ENCODE measurements at regions not wholly inside any gene's neighbourhood (a gene's known extent, or its start where the extent isn't known, plus 50 kb on each side); places are given as distances from the start of the nearest gene placed in this dataset.
"Not testable (repeated sequence)": the region's sequence is repeated elsewhere in the genome, so short reads cannot be mapped to it uniquely, and the experiment has no call there.

DNA sequence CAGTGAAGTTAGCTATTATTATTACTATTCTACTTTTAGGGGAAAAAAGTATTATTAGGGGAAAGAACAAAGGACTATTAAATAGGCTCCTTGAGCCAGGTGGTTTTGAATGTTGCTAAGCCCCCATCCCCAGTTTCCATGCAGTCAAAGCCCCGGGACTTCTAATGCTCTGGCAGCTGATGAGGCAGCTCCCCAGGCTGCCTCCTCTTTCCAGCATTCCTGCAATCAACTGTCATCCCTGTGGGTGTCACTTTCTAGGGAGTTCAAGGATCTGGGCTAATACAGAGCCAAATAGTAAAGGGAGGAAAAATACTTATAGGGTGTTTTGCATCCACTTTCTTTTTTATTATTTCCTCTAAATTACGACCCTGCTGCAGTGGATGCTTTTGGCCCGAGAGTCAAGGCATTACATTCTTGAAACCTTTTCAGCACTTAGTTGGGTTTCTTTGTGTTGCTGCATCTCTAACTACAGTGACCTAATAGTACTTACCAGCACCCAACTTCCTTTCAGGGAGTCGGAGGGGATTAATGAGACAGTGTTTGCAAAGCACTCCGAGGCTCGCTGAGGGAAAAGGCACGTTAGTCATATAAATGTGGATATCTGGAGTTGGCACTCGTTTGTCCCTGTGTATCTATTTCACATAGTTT, 303.9 kb upstream of the MAP3K7 start:
- Histone ChIP-seq H3K4me3 (ENCODE audit: low read length) (no peak overlapping the region), H3K27me3 (ENCODE audit: control insufficient read depth, insufficient read depth) (no peaks in the 10 kb centered on the region), H3K27ac (ENCODE audit: low read length) (no peak overlapping the region), H3K9me3 (ENCODE audit: control insufficient read depth, low read length) (no peaks in the 10 kb centered on the region), H3K4me1 (ENCODE audit: control insufficient read depth, insufficient read depth, low read length) (no peaks in the 10 kb centered on the region)
- intact Hi-C loops (cut with DNase I), result no loop called here
- no peak for ATAC-seq
- DNase-seq, result no peak
- WGBS, result 37% methylated on average over 8 of the region's 8 CpGs

DNA sequence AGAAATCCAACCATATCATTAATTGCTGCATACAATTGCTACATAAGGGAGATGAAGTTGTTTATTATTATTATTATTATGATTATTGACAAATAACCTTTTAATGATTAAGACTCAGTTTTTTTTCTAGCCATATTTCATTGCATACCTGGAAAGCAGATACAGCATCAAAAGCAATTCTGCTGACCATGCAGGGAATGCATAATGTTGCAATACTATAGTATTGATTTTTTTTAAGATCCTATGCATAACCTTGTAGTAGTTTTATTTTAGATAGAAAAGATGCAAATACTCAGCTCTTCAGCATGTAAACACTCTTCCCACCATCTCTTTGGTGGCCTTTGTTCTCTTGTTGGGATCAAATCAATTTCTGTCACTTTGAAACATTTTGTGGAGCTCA, 300.9 kb upstream of the MAP3K7 start:
- DNase-seq, result no peak
- Histone ChIP-seq H3K27me3 (ENCODE audit: control insufficient read depth, insufficient read depth) (no peaks in the 10 kb centered on the region), H3K4me1 (ENCODE audit: control insufficient read depth, insufficient read depth, low read length) (no peaks in the 10 kb centered on the region), H3K4me3 (ENCODE audit: low read length) (no peak overlapping the region), H3K27ac (ENCODE audit: low read length) (no peak overlapping the region), H3K9me3 (ENCODE audit: control insufficient read depth, low read length) (no peaks in the 10 kb centered on the region)
- no peak for ATAC-seq
- intact Hi-C loops (cut with DNase I), result no loop called here

DNA sequence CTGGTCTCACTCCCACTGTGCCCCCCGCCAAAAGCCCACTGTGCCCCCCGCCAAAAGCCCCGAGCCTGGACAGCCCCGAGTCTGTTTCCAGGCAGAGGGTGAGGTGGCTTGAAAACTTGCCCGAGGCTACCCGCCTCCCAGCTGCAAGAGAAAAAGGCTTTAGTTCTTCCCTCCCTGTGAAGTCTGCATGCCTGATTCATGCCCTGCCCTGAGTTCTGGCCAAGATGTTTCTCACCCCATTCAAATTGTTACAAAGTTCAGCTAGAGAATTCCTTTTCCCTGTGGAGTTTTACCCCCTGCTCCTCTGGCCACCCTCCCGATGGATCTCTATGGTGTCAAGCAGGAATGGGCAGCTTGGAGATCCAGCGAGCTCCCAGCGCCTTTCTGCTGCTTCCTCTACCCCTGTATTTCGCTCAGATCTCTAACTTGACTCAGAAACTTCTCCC, 298.8 kb upstream of the MAP3K7 start:
- 90% methylated on average over 10 of the region's 10 CpGs for WGBS
- no peak for ATAC-seq
- Histone ChIP-seq H3K9me3 (ENCODE audit: control insufficient read depth, low read length) (no peaks in the 10 kb centered on the region), H3K4me1 (ENCODE audit: control insufficient read depth, insufficient read depth, low read length) (no peaks in the 10 kb centered on the region), H3K27me3 (ENCODE audit: control insufficient read depth, insufficient read depth) (no peaks in the 10 kb centered on the region), H3K4me3 (ENCODE audit: low read length) (no peak overlapping the region), H3K27ac (ENCODE audit: low read length) (no peak overlapping the region)
- no peak for DNase-seq
- intact Hi-C loops (cut with DNase I), result no loop called here

DNA sequence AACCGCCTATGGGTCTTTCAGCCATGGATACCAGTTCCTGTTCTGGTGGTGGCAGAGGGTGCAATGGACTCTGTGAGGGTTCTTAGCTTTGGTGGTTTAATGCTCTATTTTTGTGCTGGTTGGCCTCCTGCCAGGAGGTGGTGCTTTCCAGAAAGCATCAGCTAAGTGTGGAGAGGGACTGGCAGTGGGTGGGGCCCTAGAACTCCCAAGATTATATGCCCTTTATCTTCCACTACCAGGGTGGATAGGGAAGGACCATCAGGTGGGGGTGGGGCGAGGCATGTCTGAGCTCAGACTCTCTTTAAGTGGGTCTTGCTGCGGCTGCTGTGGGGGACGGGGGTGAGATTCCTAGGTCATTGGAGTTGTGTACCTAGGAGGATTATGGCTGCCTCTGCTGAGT, 298.3 kb upstream of the MAP3K7 start:
- WGBS, result 80% methylated on average over 4 of the region's 4 CpGs
- intact Hi-C loops (cut with DNase I); H3K27me3 ChIP-seq (ENCODE audit: control insufficient read depth, insufficient read depth); H3K4me3 ChIP-seq (ENCODE audit: low read length); H3K4me1 ChIP-seq (ENCODE audit: control insufficient read depth, insufficient read depth, low read length); H3K27ac ChIP-seq (ENCODE audit: low read length); ATAC-seq; H3K9me3 ChIP-seq (ENCODE audit: control insufficient read depth, low read length): not testable (repeated sequence)
- peak in 1 of 3 donors; percentile 22 for DNase-seq

DNA sequence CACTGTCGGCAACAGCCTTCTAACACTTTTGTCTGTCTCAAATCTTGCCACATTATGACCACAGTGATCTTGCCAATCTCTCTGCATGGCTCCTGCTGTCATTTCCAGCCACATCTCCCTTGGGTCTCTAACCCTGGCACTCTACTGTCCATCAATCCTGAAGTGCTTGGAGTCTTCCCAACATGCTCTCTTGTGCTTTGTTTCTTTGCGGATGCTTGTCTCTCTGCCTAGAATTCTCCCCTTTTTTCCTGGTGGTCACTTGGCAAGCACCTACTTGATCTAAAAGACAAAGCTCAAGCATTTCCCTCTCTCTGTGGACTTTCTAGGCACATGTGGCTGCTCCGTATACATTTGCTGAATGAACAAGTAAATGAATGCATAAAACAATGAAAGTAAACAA, 290.7 kb upstream of the MAP3K7 start:
- 61% methylated on average over 3 of the region's 3 CpGs for WGBS
- Histone ChIP-seq H3K4me1 (ENCODE audit: control insufficient read depth, insufficient read depth, low read length) (no peaks in the 10 kb centered on the region), H3K9me3 (ENCODE audit: control insufficient read depth, low read length) (peaks cover 3% of the 10 kb centered on the region), H3K27me3 (ENCODE audit: control insufficient read depth, insufficient read depth) (no peaks in the 10 kb centered on the region), H3K4me3 (ENCODE audit: low read length) (no peak overlapping the region), H3K27ac (ENCODE audit: low read length) (no peak overlapping the region)
- DNase-seq, result no peak
- intact Hi-C loops (cut with DNase I), result no loop called here
- no peak for ATAC-seq

DNA sequence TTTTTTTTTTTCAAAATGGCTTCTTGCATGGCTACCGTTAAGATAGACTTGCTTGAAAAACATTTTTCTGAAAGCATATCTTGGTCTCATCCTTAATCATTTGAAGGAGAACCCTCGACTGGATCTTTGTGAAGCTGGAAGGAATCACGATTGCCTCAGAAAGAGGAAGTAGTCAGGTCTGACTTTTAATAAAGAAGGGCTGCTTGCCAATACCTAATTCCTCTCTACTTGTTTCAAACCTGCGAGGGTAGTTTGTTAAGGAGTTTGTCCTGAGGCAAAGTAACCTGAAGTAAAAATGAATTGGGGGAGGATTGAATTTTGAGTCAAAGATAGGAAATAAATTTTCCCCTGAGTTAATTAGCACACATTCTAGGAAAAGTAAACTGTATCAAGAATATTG, 288.1 kb upstream of the MAP3K7 start:
- no peaks in the 10 kb centered on the region for H3K4me1 ChIP-seq (ENCODE audit: control insufficient read depth, insufficient read depth, low read length)
- WGBS, result 62% methylated on average over 4 of the region's 4 CpGs
- H3K4me3 ChIP-seq (ENCODE audit: low read length), result no peak overlapping the region
- intact Hi-C loops (cut with DNase I), result no loop called here
- DNase-seq (no peak), ATAC-seq (no peak)
- peaks cover 3% of the 10 kb centered on the region for H3K9me3 ChIP-seq (ENCODE audit: control insufficient read depth, low read length)
- H3K27me3 ChIP-seq (ENCODE audit: control insufficient read depth, insufficient read depth), result no peaks in the 10 kb centered on the region
- no peak overlapping the region for H3K27ac ChIP-seq (ENCODE audit: low read length)

DNA sequence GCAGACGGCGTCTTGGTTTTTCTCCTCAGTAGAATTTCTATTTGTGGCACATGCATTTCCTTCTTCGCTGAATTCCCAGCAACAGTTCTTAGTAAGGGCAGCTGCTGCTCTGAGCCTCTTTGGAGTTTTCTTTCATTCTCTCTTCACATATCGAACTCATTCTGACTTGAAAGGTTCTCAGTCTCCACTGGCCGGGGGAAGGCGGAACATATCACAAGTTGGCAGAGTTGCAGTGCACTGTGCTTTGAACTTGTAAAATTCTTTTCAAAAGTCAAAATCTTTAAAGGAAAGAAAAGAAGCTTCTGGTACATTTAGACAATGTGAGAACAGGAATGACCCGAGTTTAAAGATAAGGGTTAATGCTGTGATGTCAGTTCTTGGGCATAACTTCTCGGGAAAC, 286.1 kb upstream of the MAP3K7 start:
- WGBS, result 28% methylated on average over 8 of the region's 8 CpGs
- no peak for ATAC-seq

DNA sequence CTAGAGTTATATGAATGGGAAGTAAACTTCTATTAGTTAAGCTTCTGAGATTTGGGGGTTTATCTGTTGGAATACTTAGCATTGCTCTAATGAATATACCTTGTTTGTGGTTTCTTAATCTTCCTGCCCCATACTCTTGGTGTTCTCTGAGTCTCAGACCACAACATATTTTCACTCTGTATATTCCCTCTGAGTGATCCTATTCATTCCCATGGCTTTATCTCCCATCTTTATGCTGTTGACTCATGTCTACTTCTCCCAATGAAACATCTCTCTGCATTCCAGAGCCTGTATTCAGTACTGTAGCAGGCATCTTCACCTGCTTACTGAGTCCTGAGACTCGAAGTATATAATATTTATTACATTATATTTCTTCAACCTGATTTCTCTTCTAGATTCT, 283.7 kb upstream of the MAP3K7 start:
- Histone ChIP-seq H3K27ac (ENCODE audit: low read length) (no peak overlapping the region), H3K4me1 (ENCODE audit: control insufficient read depth, insufficient read depth, low read length) (no peaks in the 10 kb centered on the region), H3K9me3 (ENCODE audit: control insufficient read depth, low read length) (no peaks in the 10 kb centered on the region), H3K27me3 (ENCODE audit: control insufficient read depth, insufficient read depth) (no peaks in the 10 kb centered on the region), H3K4me3 (ENCODE audit: low read length) (no peak overlapping the region)
- no peak for DNase-seq
- 88% methylated on average over 1 of the region's 1 CpG for WGBS
- intact Hi-C loops (cut with DNase I), result no loop called here
- ATAC-seq, result no peak

More for the DNA sequence above, 286.1 kb upstream of the MAP3K7 start:
- no peak for DNase-seq
- H3K4me3 ChIP-seq (ENCODE audit: low read length), result no peak overlapping the region
- H3K4me1 ChIP-seq (ENCODE audit: control insufficient read depth, insufficient read depth, low read length), result no peaks in the 10 kb centered on the region
- H3K27me3 ChIP-seq (ENCODE audit: control insufficient read depth, insufficient read depth), result no peaks in the 10 kb centered on the region
- no peaks in the 10 kb centered on the region for H3K9me3 ChIP-seq (ENCODE audit: control insufficient read depth, low read length)
- intact Hi-C loops (cut with DNase I), result no loop called here
- H3K27ac ChIP-seq (ENCODE audit: low read length), result no peak overlapping the region

DNA sequence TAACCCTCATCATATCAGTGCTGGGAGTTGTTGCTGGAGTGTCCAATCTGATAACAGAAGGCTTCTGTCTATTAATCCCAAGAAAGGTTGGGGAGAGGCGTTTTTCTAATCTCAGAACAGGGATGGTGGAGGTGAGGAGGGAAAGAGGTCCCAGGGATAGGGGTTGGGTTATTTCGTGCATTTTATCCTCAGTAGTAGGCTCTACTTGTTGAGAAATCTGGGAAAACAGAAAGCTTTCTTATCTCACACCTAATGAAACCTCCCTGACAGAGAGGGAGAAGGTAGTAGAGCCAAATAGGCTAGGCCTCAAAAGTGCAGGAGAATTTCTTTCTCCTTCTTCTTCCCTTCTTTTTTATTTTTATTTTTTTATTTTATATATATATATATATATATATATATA, 281.8 kb upstream of the MAP3K7 start:
- Histone ChIP-seq H3K4me3 (ENCODE audit: low read length) (no peak overlapping the region), H3K9me3 (ENCODE audit: control insufficient read depth, low read length) (no peaks in the 10 kb centered on the region), H3K27me3 (ENCODE audit: control insufficient read depth, insufficient read depth) (no peaks in the 10 kb centered on the region), H3K4me1 (ENCODE audit: control insufficient read depth, insufficient read depth, low read length) (no peaks in the 10 kb centered on the region), H3K27ac (ENCODE audit: low read length) (no peak overlapping the region)
- intact Hi-C loops (cut with DNase I), result no loop called here
- DNase-seq (no peak), ATAC-seq (no peak)
- WGBS, result 70% methylated on average over 2 of the region's 2 CpGs

DNA sequence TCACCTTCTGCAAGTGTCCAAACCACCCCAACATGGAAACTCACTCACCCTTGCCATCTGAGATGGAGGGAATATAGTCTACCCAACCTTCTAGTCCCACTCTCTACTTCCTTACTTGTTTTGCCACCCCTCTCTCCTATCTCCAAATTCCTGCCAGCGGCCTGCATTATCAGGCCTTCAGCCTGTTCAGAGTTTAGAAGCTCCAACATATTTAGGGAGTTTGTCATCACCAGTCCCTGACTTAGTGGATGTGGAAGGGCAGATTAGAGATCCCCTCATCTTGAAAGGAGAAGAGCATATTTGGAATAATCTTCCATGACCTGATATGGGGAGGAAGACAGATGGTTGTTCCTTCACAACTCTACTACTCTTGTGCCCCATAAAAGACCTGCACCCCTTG, 281.4 kb upstream of the MAP3K7 start:
- H3K27ac ChIP-seq (ENCODE audit: low read length), result no peak overlapping the region
- no peak for ATAC-seq
- DNase-seq, result no peak
- H3K4me3 ChIP-seq (ENCODE audit: low read length), result no peak overlapping the region
- H3K9me3 ChIP-seq (ENCODE audit: control insufficient read depth, low read length), result no peaks in the 10 kb centered on the region
- WGBS, result 70% methylated on average over 1 of the region's 1 CpG
- H3K27me3 ChIP-seq (ENCODE audit: control insufficient read depth, insufficient read depth), result no peaks in the 10 kb centered on the region
- intact Hi-C loops (cut with DNase I), result no loop called here
- no peaks in the 10 kb centered on the region for H3K4me1 ChIP-seq (ENCODE audit: control insufficient read depth, insufficient read depth, low read length)

DNA sequence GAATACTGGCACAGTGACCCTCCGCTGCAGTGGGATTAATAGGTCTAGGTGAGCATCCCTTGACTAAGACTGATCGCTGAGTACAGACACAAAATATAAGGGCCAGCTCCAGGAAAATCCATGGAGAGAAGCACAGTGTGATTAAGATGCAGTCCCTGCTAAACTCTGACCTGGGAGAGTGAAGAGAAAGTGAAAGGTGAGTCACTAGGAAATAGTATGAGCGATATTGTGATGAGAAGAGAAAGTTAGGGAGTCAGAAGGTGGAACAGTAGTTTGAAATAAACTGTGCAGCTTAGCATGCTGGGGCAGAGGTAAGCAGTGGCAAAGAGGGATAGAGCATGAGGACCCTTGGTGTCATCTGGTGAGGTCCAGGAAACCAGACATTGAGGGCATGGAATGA, 278.6 kb upstream of the MAP3K7 start:
- no peak for ATAC-seq
- no peaks in the 10 kb centered on the region for H3K4me1 ChIP-seq (ENCODE audit: control insufficient read depth, insufficient read depth, low read length)
- 90% methylated on average over 3 of the region's 3 CpGs for WGBS
- no peak for DNase-seq
- H3K4me3 ChIP-seq (ENCODE audit: low read length), result no peak overlapping the region
- H3K9me3 ChIP-seq (ENCODE audit: control insufficient read depth, low read length), result no peaks in the 10 kb centered on the region
- intact Hi-C loops (cut with DNase I), result no loop called here
- no peak overlapping the region for H3K27ac ChIP-seq (ENCODE audit: low read length)
- no peaks in the 10 kb centered on the region for H3K27me3 ChIP-seq (ENCODE audit: control insufficient read depth, insufficient read depth)

DNA sequence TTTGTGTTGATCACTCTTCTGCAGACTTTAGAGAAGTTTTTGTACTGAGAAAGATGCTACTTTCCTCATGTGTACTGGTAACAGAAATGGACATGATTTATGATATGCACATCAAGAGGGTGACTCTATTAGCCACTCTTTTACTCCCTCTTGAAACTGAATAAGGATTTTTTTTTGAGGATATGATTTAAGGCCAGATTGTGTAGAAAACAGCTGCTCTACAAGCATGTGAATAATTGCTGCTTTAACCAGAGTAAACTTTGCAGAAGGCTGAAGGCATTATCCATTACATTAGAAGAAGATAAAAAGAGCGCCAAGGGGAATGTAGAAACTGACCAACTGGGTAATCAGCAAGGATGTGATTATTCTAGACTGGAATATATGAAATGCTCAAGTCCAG, 276.2 kb upstream of the MAP3K7 start:
- H3K27me3 ChIP-seq (ENCODE audit: control insufficient read depth, insufficient read depth), result no peaks in the 10 kb centered on the region
- intact Hi-C loops (cut with DNase I), result no loop called here
- 78% methylated on average over 1 of the region's 1 CpG for WGBS

More for the DNA sequence above, 276.2 kb upstream of the MAP3K7 start:
- H3K4me1 ChIP-seq (ENCODE audit: control insufficient read depth, insufficient read depth, low read length), result no peaks in the 10 kb centered on the region
- no peak for ATAC-seq
- H3K9me3 ChIP-seq (ENCODE audit: control insufficient read depth, low read length), result no peaks in the 10 kb centered on the region
- H3K4me3 ChIP-seq (ENCODE audit: low read length), result no peak overlapping the region
- DNase-seq, result no peak
- no peak overlapping the region for H3K27ac ChIP-seq (ENCODE audit: low read length)
